Heart left ventricle (tissue), 13 donors: ENCODE measurements at regions not wholly inside any gene's neighbourhood (a gene's known extent, or its start where the extent isn't known, plus 50 kb on each side); places are given as distances from the start of the nearest gene placed in this dataset.

ENCODE experiments used
- POLR2A ChIP-seq, 2 donors: fragments of 450-650 bp; IDR thresholded peaks; one replicate each; pipeline ENCODE4 v1.6.1; 2017; ENCODE audit warnings: antibody characterized with exemption in 2 of 2, mild to moderate bottlenecking in 2 of 2, moderate library complexity in 2 of 2
- TF ChIP-seq, protein P1 (sequence below), 12 donors: fragments of 200-600 bp; sonication (generic) in 4 of 12; IDR thresholded peaks; one replicate each; pipeline versions ENCODE4 v1.5.0 to v1.8.0; 2018 to 2022; ENCODE audit warnings: antibody characterized with exemption in 12 of 12, mild to moderate bottlenecking in 5 of 12
- donor health status: ischemic (EF 13 %, LVEDD 7.1; RV severe dilation, severe dysfunction).
- donor health status: DM: no; HTN: yes; CAD: no.
- donor health status: DM: no; HTN: no; CAD: no.
- donor health status: ischemic (EF 25% LVEDD 6.9; RV normal size, moderate dysfunction).
- donor health status: ischemic (EF 25% LVEDD 5.7; RV mildly dilated, moderate dysfunction).
- donor health status: ischemic (EF 35%, LVEDD 5.7; RV mildly dilated, moderate dysfunction).
- donor health status: nonischemic (EF 11% LVEDD 7.7; RV severe dilation, severe dysfunction).
- donor health status: DM: yes; HTN: yes; CAD: no.
- donor health status: PGD.
- donor health status: ischemic (EF 29% LVEDD 5.4; RV normal size, mild dysfunction).
- donor health status: nonischemic (EF 23%, LVEDD 6.1; RV moderate dilation, normal function).

DNA sequence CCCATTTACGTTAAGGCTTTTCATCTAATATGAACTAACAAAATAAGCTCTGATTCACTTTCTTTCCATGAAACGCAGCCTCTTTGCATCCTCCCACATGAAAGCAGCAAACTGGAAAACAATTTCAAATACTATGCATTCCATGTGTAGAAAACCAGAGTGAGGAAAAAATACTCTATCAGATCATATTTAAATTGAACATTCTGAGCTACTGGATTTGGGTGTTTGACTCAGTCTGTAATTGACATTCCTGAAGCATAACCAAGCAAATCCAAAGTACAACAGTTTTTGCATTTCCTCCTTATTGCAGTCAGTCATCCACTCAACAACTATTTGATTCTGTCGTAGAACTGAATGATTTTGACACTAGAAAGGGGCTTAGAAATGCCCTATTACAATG lies 399.1 kb upstream of the NMUR2 start:
- TF ChIP-seq POLR2A (IDR thresholded peaks at IDR 0.05): no peak
- TF ChIP-seq, protein P1, sequence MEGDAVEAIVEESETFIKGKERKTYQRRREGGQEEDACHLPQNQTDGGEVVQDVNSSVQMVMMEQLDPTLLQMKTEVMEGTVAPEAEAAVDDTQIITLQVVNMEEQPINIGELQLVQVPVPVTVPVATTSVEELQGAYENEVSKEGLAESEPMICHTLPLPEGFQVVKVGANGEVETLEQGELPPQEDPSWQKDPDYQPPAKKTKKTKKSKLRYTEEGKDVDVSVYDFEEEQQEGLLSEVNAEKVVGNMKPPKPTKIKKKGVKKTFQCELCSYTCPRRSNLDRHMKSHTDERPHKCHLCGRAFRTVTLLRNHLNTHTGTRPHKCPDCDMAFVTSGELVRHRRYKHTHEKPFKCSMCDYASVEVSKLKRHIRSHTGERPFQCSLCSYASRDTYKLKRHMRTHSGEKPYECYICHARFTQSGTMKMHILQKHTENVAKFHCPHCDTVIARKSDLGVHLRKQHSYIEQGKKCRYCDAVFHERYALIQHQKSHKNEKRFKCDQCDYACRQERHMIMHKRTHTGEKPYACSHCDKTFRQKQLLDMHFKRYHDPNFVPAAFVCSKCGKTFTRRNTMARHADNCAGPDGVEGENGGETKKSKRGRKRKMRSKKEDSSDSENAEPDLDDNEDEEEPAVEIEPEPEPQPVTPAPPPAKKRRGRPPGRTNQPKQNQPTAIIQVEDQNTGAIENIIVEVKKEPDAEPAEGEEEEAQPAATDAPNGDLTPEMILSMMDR (IDR thresholded peaks at IDR 0.05): no peak
